Renal cortical epithelial cell (primary cell): ENCODE measurements at regions not wholly inside any gene's neighbourhood (a gene's known extent, or its start where the extent isn't known, plus 50 kb on each side); places are given as distances from the start of the nearest gene placed in this dataset.
"Not testable (repeated sequence)": the region's sequence is repeated elsewhere in the genome, so short reads cannot be mapped to it uniquely, and the experiment has no call there.

ENCODE experiments used
- DNase-seq: peaks from one replicate; pipeline ENCODE4 v3.0.0-alpha.2; 2011; ENCODE audit warnings: low read depth

DNA sequence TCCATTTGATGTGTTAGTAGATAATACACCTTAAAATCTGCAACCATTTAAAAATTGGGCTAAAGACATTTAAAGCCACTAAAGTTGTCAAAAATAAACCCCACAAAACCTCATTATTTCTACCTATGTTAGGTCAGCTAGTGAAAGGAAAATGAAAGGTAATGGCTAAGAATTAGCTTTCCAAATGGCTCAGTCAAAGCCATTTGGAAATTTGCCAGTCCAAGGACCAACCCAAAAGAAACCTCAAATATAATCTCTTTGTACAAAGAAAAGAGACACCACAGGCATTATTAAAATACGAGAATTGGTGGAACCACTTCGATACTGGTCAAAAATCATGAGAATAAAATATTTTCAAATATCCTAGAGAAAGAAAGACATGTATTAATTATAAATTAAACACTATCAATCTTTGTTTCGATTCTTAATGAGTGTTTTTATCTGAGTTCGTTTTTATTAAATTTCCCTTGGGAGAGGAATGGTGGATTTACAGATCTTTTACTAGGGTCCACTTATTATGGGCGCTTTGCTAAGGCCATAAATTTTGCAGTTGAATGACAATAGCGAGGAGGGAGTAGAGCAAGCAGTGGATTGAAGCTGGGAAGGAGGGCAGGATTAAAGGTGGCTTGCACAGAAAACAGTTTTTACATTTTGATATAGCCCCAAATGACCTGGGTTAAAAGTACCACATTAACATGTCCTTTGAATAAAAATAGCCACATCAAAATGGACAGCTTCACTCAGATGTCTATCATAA, 116.8 kb upstream of the SHB start:
- no peak for DNase-seq

DNA sequence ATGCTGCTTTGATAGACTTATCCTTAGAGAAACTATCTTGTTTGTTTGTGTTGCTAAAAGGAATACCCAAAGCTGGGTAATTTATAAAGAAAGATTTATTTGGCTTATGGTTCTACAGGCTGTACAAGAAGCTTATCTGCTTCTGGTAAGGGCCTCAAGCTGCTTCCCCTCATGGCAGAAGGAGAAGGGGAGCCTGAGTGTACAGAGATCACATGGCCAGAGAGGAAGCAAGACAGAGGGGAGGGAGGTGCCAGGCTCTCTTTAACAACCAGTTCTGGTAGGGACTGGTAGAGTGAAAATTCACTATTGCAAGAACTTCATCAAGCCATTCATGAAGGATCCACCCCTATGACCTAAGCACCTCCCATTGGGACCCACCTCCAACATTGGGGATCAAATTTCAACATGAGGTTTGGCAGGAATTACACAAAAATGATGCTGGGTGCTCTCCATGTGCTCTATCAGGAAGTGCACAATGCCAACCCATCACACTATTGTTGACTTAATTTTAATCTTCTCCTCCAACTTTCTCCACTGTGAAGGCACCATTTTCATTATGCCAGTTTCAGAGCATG, 115.1 kb upstream of the SHB start:
- peak; percentile 47 for DNase-seq

DNA sequence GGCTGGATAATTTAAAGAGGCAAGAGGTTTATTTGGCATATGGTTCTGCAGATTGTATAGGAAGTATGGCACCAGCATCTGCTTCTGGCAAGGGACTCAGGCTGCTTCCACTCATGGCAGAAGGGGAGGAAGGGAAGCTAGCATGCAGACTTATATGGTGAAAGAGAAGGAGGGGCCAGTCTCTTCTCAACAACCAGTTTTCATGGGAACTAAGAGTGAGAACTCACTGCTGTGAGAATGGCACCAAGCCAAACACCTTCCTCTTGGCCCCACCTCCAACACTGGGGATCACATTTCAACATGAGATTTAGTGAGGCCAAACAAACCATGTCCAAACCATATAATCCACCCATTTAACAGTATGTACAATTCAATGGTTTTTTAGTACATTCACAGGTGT, 113.3 kb upstream of the SHB start:
- DNase-seq: peak; percentile 60

DNA sequence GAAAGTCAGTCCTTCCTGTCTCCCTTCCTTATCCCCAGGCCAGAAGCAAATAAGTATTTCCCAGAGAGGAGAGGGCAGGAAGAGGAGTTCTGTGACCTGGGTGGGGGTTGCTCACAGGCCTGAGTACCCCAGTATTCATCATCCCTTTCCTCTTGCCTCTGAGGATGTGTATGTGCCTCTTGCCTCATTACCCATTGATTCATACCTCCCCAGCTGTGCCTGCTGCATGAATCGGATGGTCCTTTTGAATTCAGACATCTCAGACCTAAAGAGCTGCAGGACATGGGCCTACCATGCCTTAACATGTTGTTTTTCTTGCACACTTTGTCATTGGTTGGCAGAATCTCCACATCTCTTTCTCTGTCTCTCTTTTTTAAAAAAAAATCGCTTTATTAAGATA, 112.8 kb upstream of the SHB start:
- DNase-seq: no peak

DNA sequence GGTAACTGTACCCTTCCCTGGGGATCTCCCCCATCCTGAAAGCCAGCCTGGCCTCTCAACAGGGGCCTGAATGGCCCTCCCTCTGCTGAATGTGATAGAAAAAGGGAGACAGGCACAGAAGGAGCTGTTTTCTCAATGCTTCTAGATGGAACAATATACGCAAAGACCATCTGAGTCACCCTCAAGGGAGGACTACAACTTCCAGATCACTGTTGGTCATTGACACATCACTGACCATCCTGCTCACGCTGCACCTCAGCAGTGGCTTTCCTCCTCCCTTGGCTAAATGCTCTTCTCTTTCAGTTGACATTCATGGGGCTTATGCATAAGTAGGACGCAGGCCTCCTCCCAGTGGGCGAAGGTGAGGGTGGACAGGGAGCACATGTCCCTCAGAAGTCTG, 112.2 kb upstream of the SHB start:
- DNase-seq: no peak

DNA sequence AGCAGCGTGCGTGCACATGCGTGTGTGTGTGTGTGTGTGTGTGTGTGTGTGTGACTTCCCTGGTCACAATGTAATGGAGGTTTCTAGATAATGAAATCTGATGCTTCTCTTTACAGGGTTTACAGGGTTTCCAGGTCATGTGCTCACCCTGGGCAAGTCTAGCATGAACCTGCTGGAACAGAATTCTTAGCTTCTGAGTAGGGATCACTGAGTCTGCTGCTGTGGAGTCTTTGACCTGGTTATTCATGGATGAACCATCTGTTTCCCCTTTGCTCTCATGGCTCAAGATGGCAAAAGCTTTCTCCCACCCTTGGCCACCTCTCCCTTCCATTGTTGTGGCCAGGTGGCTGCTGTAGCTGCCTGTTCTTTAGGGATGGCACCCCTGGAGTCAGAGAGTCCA, 111.6 kb upstream of the SHB start:
- DNase-seq: peak; percentile 67

DNA sequence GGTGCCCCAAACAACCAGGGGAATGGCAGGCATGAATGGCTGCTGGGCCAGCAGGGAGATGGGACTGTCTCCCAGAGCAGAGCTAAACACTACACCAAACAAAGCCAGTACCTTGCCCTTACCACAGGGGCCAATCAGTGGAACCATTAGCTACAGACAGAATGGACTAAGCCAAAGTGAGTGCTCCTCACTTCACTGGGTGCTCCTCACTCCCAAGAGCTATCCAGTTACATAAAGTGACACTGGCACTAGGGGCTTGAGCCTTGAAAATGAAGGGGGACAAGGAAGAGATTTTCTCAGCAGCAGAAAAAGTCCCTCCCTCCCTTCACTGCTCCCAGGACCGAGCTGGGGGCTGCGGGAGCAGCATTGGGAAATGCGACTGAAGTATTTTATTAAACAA, 110.9 kb upstream of the SHB start:
- DNase-seq: no peak

DNA sequence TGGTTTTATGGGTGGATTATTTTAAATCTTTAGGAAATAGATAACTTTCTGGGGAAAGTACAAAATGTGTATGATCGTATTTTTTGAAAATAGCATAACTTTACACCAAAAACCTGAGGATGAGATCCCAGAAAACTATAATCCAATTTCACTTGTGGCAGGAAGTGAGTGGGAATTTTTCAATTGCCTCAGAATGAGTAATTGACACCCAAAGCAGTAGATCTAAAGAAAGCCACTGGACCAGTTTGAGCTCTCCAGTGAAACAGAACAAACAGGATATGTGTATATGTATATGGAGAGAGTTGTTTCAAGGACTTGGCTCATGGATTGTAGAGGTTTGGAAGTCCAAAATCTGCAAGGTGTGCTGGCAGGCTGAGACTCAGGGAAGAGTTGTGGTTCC, 109.2 kb upstream of the SHB start:
- peak; percentile 65 for DNase-seq

DNA sequence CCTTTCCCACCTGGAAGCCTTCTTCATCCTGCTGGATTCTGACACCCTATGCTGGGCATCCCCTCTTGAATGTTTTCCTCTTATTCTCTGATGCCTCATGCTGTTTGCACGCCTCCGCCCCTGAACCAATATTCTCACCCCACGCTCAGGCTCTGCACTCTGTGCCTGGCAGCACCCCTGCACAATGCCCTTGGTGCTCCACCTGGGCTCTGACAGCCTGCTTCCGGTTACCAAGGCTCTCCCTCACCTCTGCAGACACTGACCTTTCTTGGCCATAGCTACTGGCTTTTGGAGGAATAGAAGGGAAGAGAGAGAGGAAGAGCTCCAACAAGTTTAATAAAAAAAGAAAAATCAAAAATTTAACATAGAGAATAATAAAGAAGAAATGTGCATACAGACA, 108.7 kb upstream of the SHB start:
- DNase-seq: no peak

DNA sequence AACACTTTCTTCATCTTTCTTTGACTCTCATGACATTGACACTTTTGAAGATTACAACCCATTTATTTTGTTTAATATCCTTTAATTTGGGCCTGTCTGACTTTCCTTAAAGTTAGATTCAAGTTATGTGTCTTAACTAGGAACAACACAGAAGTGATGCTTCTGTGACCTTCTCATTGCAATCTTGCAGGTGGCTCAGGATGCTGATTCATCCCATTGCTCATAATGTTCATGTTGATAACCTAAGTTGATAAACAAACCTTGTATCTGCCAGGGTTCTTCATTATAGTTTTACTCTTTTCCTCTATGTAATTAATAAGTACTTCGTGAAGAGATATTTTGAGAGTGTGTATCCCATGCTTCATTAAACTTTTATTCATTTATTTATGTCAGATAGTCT, 107.2 kb upstream of the SHB start:
- DNase-seq: no peak

DNA sequence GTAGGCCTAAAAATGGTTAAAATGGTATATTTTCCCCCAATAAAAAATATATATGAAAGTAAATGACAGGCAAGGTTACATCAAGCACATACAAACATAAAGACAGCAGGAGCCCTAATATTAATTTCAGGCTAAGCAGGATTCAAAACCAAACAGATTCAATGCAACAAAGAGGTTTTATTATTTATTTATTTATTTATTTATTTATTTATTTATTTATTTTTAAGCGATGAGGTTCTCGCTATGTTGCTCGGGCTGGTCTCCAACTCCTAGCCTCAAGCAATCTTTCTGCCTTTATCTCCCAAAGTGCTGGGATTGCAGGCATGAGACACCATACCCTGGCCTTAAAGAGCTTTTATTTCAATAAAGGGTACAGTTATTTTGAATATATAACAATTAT, 106.4 kb upstream of the SHB start:
- no peak for DNase-seq

DNA sequence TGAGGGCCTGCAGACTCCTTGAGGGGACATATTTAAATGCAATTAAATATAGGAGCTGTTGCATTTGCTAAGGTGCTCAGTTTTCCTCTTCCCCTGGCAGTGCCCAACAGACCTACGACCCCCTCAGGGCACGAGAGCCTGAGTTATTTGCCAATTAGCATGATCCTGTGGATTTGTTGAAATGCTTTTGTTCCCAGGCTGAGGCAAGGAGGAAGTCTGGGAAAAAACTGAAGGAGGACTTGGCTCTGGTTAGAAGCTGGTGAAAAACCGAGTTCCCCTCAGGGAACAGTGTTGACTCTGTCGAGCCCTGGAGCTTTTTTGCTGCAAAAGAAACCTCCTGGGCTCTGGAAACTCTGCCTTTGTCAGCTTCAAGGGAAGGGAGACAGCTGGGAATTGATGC, 103.6 kb upstream of the SHB start:
- DNase-seq: peak; percentile 79

DNA sequence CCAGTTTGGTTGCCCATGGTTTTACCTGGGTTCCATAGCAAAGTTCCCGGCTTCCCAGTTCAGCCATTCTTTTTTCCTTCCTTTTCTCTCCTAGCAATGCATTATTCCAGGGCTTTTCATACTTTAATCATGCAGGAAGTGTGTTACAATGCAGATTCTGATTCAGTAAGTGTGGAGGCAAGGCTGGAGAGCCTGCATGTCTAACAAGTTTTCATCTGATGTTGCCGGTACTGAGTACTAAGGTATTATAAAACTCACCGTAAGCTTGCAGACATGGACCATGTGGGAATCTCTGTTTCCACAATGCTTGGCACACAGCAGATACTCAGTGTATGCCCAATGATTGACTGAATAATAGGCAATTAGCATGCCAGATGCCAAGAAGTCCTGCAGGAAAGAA, 102.9 kb upstream of the SHB start:
- no peak for DNase-seq

DNA sequence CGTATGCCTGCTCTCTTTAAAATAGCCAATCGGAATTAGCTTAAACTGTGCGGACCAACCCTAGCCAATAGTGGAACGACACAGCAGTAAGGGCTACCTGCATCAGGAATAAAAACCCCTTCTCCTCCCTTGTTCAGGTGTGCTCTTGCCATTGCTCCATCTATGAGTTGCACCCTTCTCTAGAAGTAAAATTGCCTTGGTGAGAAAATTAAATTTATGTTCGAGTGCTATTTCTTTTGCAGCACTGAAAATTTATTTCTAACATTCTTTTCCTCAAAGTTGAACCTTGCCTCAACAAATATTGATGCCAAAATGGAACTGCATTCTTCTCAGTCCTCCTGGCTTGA, 102.5 kb upstream of the SHB start:
- no peak for DNase-seq

DNA sequence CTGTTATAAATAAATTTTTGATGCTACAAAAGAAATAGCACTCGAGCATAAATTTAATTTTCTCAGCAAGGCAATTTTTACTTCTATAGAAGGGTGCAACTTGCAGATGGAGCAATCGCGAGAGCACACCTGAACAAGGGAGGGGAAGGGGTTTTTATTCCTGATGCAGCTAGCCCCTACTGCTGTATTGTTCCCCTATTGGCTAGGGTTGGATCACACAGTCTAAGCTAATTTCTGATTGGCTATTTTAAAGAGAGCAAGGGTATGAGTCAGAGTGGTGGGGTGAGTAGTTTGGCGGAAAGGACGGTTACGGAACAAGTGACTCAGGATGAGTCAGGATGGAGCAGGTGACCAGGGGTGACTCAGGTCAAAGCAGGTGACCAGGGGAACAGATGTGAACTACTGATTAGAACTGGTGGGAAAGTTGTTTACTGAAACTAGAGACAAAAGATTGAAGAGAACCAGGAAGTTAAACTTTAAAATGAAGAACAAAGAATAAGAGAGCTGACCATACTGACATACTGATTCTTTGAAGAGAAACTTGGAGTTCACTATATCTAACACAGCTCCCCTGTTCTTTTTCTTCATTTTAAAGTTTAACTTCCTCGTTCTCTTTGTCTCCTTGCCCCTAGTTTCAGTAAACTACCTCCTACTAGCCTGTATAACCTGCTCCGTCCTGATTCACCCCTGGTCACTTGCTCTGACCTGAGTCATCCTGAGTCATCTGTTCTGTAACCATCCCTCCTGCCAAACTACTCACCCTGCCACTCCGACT, 101.9 kb upstream of the SHB start:
- DNase-seq: peak; percentile 92

DNA sequence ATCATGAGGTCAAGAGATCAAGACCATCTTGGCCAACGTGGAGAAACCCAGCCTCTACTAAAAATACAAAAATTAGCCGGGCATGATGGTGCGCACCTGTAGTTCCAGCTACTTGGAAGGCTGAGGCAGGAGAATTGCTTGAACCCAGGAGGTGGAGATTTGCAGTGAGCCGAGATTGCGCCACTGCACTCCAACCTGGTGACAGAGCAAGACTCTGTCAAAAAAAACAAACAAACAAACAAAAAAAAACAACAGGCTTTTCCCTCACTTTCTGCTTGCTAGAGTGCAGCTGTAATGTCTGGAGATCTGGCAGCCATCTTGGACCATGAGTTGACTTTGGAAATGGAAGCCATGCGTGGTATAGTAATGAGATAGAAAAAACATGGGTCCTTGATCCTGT, 101.1 kb upstream of the SHB start:
- DNase-seq: not testable (repeated sequence)

DNA sequence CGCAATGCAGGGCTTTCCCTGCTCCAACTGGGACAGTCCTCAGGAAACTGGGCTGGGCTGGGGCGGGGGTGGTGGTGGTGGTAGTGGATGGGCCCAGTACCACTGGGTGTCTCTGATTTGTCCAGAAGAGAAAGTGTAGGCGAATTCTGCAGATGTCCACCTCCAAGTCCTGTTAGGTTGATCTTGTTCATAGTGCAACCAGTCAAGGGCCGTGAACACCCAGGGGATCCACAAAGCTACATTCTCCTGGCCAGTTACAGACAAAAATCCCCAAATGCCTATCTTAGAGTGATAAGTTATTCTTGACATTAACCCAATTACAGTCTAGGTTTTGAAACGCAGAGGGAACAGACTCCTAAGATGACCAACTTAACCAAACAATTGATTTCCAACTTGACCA, 97.5 kb upstream of the SHB start:
- no peak for DNase-seq

DNA sequence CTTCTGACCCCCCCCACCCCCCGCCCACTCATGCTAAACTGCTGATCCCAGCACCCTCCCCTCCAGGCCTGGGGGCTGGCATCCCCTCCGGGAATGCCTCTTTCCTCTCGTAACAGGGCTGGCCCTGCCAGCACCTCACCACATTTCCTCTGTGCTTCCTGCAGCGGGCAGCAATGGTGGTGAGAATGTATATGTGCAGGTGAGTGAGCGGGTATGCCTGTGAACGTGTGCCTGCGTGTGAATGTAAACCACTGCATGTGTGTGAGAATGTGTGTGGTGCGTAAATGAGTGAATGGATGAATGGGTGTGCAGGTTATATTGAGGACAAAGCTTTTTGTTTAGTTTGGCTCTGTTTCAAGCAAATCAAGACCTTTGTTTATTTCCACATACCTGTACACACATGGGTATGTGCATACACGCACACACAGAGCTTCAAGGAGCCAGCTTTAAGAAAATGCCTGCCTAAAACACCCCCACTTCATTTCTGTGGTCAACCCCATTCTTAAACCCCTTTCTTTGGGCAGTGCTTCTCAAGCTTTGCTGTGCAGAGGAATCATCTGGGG, 95.7 kb upstream of the SHB start:
- no peak for DNase-seq

DNA sequence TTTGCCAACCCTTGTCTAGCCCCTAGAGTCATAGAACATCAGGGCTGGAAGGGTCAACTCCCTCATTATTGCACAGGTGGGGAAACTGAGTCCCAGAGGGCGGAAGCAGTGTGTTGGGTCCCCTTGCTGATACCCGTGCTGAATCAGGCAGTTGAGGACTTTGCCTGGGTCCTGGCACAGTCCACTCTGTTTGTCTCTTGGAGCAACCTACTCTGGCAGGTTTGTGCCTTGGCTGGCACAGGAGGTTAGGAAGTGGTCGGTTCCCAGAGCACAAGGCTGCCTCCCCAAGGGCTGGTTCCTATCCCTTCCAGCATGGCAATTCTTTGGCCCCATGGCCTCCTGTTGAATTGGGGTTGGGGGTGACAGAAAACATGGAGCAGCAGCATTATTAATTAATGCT, 94.5 kb upstream of the SHB start:
- DNase-seq: no peak

DNA sequence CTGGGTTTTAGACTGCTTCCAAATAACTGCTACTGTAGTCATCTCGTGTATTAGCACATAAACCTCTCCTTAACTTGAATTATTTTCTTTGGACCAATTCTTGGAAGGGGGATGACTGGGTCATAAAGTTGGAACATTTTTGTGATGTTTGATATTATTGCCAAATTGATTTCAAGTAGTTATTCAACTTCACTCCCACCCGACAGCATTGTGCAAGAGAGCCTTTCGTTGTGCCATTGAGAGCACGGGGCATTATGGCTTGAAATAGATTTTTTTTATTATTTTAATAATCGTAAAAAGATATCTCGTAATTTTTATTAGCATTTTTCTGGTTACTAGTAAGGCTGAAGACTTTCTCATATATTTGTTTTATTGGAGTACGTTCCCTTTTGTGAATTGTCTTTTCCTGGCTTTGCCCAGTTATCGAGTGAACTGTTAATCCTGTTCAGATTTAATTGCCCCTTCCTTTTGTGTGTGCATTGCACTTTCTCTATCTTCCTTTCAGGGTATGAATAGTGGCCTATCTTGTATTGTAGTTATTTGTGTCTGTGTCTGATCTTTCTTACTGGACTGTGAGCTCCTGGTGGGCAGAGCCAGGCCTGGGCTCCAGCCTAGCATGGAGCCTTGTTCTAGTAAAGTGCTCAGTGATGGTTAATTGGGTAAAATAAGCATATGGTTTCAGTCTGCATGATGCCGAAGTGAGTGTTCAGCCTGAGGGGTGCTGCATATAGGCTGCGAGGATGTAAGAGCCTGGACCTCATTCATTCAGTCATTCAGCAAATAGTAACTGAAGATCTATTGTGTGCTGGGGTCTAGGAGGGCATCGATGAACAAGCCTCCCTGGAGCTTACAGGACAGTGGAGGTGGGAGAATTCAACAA, 93.5 kb upstream of the SHB start:
- DNase-seq: no peak

DNA sequence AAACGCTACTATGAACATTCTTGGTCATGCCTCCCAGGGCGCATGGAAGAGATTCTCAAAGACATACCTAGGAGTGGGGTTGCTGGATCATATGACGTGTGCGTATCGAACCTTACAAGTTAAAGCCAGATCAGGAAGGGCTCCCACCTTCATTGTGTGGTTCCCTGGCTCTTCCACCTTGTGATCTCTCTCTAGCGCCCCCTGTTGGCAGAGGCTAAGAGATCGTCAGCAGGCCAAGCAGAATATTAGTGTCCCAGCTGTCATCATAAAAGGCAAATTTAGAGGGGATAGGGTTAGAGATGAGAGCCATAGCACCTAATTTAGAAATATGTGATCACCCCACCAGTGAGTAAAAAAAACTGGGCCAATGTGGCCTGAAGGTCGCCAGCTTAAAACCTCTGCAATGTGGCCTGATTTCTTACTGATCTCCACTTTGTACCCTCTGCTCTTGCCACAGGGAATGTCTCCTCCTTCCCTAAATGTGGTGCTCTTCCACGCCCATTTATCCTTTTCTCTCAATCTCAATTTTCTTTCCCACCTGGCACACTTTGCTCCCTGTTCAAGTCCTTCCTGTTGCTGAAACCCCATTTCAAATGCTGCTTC, 91.7 kb upstream of the SHB start:
- DNase-seq: no peak

DNA sequence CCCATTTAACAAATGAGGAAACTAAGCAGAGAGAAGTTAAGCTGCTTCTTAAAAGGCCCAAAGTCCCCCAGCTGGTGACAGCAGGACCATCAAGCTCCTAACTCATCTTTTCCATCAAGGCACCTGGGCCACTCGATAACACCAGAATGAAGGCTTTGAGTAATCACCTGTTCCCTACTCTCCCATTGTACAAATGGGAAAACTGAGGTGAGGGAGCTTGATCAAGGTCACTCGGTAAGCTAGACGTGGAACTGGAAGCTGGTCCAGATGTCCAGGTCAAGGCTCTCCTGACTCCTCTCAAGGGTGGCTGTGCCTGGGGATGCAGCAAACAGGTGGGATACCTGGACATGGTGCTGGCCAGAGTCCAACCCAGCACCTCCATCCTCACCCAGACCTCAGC, 90.6 kb upstream of the SHB start:
- no peak for DNase-seq
